GM21825 (cell line): ENCODE measurements at regions not wholly inside any gene's neighbourhood (a gene's known extent, or its start where the extent isn't known, plus 50 kb on each side); places are given as distances from the start of the nearest gene placed in this dataset.

Source experiments
- ATAC-seq: cut with Tn5 transposase; IDR thresholded peaks from one replicate; pipeline ENCODE4 v1.9.1; 2021; ENCODE audit warnings: mild to moderate bottlenecking, moderate library complexity; ENCODE audit not compliant: unreplicated experiment

- no peak for ATAC-seq
These were observed 282.4 kb upstream of the ZNF462 start for GRCh38 chr9:106580546-106580945.

GRCh38 chr9:106581973-106582372 is 281.0 kb upstream of the ZNF462 start:
- no peak for ATAC-seq

- ATAC-seq, result no peak
These were observed 279.2 kb upstream of the ZNF462 start for GRCh38 chr9:106583751-106584150.

GRCh38 chr9:106587042-106587441 is 275.9 kb upstream of the ZNF462 start:
- ATAC-seq, result no peak

- ATAC-seq, result no peak
These were observed 274.3 kb upstream of the ZNF462 start for GRCh38 chr9:106588626-106589025.

GRCh38 chr9:106590759-106591505 is 272.0 kb upstream of the ZNF462 start:
- no peak for ATAC-seq

GRCh38 chr9:106593201-106593600 is 269.8 kb upstream of the ZNF462 start:
- ATAC-seq, result no peak

- no peak for ATAC-seq
These were observed 266.0 kb upstream of the ZNF462 start for GRCh38 chr9:106596984-106597383.

- no peak for ATAC-seq
These were observed 261.9 kb upstream of the ZNF462 start for GRCh38 chr9:106600955-106601560.

GRCh38 chr9:106602344-106602743 is 260.6 kb upstream of the ZNF462 start:
- ATAC-seq, result no peak

- no peak for ATAC-seq
These were observed 249.7 kb upstream of the ZNF462 start for GRCh38 chr9:106613250-106613737.

GRCh38 chr9:106615118-106615889 is 247.7 kb upstream of the ZNF462 start:
- ATAC-seq, result no peak

GRCh38 chr9:106616026-106616425 is 246.9 kb upstream of the ZNF462 start:
- no peak for ATAC-seq

- no peak for ATAC-seq
These were observed 246.1 kb upstream of the ZNF462 start for GRCh38 chr9:106616851-106617345.

- no peak for ATAC-seq
These were observed 243.8 kb upstream of the ZNF462 start for GRCh38 chr9:106619211-106619610.

- ATAC-seq, result no peak
These were observed 242.9 kb upstream of the ZNF462 start for GRCh38 chr9:106620081-106620480.

GRCh38 chr9:106620866-106621265 is 242.1 kb upstream of the ZNF462 start:
- ATAC-seq, result no peak

GRCh38 chr9:106621313-106622163 is 241.4 kb upstream of the ZNF462 start:
- no peak for ATAC-seq

- ATAC-seq, result no peak
These were observed 240.8 kb upstream of the ZNF462 start for GRCh38 chr9:106622164-106622487.

- no peak for ATAC-seq
These were observed 239.4 kb upstream of the ZNF462 start for GRCh38 chr9:106623558-106623957.
